ENCODE measurements at regions not wholly inside any gene's neighbourhood (a gene's known extent, or its start where the extent isn't known, plus 50 kb on each side); places are given as distances from the start of the nearest gene placed in this dataset.

DNA sequence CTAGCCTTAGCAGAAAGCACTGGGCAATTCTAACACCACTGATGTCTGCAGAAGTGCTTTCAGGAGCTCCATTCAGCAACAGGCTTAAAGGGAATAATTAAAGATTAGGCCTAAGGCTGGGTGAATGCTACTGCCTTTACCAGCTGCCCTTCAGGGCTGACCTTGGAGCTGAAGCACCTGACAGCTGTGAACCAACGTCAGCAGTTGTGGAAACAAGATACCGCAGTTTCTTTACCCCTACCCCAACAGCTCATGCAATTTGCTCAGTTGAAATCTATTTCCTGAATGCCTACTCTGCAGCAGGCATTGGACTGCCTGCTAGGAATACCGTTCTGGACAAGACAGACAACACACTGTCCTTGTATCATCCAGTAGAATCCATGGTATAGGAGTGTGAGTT is 51.5 kb upstream of the ADTRP start:
- TF ChIP-seq, protein P1, sequence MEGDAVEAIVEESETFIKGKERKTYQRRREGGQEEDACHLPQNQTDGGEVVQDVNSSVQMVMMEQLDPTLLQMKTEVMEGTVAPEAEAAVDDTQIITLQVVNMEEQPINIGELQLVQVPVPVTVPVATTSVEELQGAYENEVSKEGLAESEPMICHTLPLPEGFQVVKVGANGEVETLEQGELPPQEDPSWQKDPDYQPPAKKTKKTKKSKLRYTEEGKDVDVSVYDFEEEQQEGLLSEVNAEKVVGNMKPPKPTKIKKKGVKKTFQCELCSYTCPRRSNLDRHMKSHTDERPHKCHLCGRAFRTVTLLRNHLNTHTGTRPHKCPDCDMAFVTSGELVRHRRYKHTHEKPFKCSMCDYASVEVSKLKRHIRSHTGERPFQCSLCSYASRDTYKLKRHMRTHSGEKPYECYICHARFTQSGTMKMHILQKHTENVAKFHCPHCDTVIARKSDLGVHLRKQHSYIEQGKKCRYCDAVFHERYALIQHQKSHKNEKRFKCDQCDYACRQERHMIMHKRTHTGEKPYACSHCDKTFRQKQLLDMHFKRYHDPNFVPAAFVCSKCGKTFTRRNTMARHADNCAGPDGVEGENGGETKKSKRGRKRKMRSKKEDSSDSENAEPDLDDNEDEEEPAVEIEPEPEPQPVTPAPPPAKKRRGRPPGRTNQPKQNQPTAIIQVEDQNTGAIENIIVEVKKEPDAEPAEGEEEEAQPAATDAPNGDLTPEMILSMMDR (IDR thresholded peaks at IDR 0.05) = no peak
- Histone ChIP-seq H3K9me3 (ENCODE audit: control insufficient read depth, low read length) (no peaks in the 10 kb centered on the region), H3K36me3 (ENCODE audit: control insufficient read depth, insufficient read depth, low read length) (no peaks in the 10 kb centered on the region), H3K27ac (peak overlapping the region; percentile 3), H3K79me2 (no peaks in the 10 kb centered on the region), H3K4me1 (peaks cover 9% of the 10 kb centered on the region), H3K4me3 (ENCODE audit: low read depth, low read length) (peak overlapping the region; percentile 8), H3K4me2 (ENCODE audit: low read length) (peak overlapping the region; percentile 20), H3K9ac (no peak overlapping the region), H3K27me3 (ENCODE audit: control insufficient read depth, insufficient read depth, low read length) (no peaks in the 10 kb centered on the region), H2AFZ (peak overlapping the region; percentile 7)

DNA sequence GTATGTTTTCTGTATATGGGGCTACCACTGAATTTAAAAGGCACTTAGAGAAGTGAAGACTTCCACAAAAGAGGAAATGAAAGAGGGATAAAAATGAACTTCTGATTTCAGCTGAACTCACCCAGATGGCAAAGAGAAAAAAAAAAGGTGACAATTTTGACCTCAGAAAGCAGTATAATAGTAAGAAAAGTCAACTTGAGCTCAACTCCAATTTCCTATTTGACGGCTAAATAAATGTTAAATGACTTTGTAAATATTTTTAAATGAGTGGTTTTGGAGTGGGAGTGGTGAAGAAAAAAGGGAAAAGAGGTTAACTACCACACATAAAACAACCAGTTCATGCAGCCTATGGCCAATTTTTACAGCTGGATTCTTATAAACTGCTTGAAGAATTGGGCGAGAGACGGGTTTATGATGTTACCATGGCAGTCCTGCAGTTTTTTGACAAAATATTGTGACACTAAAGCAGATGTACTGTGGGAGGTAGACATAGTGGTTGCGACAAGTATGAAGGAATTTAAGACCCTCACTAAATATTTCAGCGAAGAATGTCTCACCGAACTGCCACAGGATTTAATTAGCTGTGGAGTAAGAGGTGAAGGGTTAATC is 49.8 kb upstream of the ADTRP start:
- Histone ChIP-seq H3K4me1 (peaks cover 9% of the 10 kb centered on the region), H3K9me3 (ENCODE audit: control insufficient read depth, low read length) (no peaks in the 10 kb centered on the region), H3K27ac (no peak overlapping the region), H3K4me3 (ENCODE audit: low read depth, low read length) (no peak overlapping the region), H3K36me3 (ENCODE audit: control insufficient read depth, insufficient read depth, low read length) (no peaks in the 10 kb centered on the region), H3K79me2 (no peaks in the 10 kb centered on the region), H2AFZ (no peak overlapping the region), H3K4me2 (ENCODE audit: low read length) (no peak overlapping the region), H3K9ac (no peak overlapping the region), H3K27me3 (ENCODE audit: control insufficient read depth, insufficient read depth, low read length) (no peaks in the 10 kb centered on the region)
- TF ChIP-seq, protein P1 (IDR thresholded peaks at IDR 0.05) = no peak

All from parathyroid adenoma (tissue), 2 donors.